HG03439 (cell line): ENCODE measurements at regions not wholly inside any gene's neighbourhood (a gene's known extent, or its start where the extent isn't known, plus 50 kb on each side); places are given as distances from the start of the nearest gene placed in this dataset.
"Not testable (repeated sequence)": the region's sequence is repeated elsewhere in the genome, so short reads cannot be mapped to it uniquely, and the experiment has no call there.

Source experiments
- ATAC-seq: cut with Tn5 transposase; IDR thresholded peaks from one replicate; pipeline ENCODE4 v1.9.1; 2021; ENCODE audit warnings: mild to moderate bottlenecking, moderate library complexity; ENCODE audit not compliant: unreplicated experiment

DNA sequence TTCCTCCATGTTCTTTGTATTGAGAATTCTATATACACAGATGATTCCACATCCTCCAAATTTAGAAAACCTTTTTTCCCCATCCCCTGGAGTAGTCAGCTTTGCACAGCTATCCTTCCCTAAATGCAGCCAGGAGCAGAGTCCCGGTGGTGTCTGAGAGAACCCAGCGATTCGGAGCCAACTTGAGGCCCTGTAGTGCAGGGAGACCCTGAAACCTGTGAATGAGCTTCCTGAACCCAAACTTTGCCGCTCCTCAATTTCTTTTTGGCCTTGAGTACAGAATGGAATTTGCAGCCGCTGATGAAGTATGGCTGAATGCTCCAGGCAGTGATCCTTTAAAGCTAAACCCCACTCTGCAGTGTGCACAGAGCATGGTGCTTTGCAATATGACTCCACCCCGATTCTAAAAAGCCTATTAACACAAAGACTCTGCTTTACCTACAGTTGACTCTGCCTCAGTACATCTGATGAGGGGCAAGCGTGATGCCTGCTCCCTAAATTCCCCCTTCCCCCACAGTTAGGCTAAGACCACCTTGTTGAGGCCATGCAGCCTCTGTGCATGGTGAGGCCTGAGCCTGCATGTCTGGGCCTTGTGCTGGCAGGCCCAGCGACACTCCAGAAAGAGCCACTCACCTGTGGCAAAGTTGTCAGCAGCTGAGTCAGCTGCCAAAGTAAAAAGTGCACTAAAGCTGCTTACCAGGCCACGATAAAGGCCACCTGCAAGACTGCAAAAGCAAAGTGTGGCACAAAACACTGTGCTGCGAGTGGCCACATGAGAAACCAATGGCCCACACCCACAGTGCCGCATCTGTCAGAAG, 82.1 kb downstream of the PLEKHG1 start:
- no peak for ATAC-seq

DNA sequence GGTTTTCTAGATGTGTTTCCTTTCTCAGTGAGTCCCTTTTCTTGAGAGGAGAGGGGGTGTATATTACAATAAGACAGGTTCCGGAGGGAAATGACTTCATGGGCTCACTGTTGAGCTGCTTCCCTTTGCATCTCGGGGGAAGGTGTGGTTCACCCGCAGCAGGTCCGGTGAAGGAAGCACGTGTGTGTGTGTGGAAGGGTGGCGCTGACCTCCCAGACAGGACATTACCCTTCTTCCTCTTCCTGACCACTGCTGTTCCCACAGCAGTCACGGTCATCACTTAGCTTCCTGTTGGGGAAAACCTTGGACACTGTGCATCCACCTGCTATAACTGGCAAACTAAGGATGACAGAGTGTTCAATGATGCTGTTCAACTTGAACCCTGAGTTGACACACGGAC, 83.6 kb downstream of the PLEKHG1 start:
- ATAC-seq: no peak

DNA sequence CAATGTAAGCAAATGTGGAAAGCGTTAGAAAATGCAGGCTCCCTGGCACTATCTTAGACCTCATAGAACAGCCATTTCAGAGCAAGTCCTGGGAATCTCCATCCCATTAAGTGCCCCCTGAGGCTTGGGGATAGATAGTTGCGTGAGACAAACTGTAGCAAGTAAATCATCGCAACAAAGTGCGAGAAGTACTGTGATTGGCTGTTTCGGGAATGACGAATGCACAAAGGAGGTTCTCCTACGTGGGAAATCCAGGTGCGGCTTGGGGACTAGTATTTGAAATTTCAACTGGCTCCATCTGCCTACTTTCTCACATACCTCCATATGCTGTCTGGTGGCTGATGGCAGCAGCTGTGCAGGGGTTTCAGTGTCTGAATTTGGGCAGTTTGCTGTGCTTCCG, 84.5 kb downstream of the PLEKHG1 start:
- no peak for ATAC-seq

DNA sequence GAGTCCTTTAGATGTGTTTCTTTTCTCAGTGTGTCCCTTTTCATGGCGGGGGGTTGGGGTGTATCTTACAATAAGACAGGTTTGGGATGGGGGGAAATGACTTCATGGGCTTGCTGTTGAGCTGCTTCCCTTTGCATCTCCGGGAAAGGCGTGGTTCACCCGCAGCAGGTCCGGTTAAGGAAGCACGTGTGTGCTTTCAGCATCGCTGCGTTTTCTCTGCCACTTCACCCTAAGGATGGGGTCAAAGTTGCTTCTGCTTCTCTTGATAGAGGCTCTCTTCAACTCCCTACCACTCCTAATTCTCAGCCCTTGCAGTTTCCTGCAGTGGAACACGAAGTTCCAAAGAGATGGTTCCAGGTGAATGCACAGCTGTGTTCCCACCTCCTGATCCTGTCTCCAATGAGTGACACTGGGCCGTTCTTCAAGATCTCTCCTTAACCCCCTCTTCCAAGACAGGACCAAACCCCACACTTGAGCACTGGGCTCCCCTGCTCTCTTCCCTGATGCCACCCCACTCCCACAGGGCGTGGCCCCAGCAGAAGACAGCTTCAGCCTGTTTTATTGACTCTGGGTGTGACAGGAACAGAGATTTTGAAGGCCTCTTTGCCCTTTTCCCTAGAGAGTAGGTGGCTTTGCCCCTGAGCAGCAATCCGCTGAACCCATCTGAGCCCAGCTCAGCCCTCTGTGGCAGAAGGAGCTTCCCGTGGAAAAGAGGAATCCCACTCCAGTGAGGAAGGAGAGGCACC, 85.2 kb downstream of the PLEKHG1 start:
- ATAC-seq: no peak

DNA sequence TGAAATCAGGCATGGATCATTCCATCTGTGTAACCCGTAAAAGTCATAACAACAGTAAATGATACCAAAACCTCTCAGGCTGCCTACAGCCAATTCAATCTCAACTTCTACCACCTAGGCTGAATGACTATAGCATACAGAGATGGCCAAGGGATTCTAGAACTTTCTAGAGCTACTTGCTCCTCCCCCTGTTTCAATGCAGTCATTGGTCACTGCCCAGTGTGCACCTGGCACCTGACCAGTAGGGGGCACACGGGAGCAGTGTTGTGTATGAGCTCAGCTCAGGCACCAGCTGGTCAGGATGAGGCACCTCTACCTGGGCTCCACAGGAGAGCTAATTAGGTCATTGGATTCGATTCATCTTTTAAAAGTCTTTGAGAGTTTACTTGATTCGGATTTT, 86.2 kb downstream of the PLEKHG1 start:
- ATAC-seq: peak; percentile 79

DNA sequence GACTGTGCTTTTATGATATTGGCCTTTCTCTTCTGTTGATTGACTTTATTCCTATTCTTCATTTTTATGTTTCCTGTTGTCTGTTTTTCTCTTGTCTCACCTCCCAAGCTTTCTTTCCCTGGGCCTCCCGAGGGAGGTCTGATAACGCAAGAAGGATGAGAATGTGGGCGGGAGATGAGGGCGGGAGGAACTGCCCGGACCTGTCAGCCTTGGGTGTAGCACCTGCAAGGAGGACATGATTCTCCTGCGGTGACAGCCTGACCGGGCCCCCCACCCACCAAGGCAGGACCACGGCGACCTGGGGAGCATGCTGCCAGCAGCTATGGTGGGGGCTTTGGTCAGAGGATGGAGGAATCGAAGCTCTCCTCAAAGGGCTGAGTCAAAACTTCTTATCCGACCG, 86.9 kb downstream of the PLEKHG1 start:
- no peak for ATAC-seq

DNA sequence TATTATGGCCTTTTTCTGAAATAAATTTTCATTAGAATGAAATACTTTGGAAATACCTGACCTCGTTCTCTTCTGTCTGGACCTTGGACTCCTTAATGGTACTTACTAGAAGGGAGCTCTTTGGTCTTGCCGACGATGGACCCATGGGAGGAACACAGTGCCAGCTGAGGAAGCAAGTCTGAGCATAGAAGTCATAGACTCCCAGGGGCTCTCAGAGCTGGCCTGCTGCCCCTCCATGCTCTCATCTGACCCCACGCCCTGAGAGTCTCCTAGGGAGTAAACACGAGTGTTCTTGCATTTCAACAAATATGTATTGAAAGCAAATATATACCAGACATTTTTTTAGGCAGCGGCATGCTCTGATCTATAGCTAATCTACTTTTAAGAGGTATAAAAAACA, 87.8 kb downstream of the PLEKHG1 start:
- ATAC-seq: no peak

DNA sequence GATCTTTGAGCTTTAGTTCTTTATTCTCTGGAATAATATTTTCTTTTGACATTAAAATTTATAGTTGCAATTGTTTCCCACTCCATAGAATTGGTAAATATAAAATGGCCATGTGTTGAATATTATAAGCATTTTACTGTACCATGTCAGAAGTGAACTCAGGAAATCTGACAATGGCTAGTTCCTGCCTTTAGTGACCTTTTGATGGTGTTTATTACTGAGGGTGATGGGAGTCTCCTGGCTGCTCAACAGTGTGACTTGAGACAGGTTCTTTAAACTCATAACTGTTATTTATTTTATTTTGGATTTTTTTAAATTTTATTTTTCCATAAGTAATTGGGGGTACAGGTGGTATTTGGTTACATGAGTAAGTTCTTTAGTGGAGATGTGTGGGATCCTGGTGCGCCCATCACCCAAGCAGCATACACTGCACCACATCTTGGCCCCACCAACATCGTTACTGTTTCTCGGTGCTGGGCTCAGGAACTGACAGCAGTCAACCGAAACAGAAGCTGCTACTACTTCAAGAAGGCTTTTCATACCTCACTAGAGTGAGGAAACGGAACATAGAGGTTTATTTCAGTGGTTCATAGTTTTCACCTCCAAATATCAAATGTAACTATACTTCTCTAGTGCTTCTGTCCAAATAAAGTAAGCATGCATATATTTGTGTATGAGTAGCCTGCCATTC, 90.4 kb downstream of the PLEKHG1 start:
- ATAC-seq: no peak

DNA sequence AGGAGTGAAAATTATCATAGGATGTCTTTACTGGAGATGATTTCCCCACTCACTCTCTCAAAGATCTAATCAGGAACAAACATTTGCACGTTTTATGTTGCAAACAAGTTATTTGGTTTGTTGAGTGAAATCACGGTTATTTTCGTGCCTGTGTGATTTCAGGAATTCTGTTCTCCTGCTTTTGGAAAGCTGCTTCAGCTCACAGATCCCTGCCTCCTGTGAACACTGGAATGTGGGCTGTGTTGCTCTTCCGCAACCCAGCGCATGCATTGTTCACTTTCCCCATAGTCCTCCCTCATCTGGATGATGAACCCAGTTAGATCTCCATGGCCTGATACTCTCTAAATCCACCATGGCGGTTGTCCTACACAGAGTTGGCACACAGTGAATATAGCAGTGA, 91.0 kb downstream of the PLEKHG1 start:
- no peak for ATAC-seq

DNA sequence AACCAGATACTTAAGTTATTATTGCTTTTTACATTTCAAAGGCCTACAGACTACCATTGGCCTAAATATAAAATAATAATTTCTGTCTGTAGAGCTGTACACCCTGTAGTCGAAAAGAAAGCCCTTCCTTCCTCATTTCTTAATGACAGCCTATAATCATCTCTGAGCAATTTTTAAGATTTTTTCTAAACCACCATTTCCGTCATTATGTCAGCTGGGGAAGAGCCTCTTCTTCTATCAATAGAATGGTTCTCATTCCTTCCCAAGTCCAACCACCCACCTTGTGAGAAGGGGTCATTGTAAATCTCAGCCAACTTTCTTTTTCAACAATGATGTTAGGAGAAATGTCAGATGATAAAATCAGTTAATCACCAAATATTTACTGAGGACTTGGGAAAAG, 91.8 kb downstream of the PLEKHG1 start:
- ATAC-seq: no peak

DNA sequence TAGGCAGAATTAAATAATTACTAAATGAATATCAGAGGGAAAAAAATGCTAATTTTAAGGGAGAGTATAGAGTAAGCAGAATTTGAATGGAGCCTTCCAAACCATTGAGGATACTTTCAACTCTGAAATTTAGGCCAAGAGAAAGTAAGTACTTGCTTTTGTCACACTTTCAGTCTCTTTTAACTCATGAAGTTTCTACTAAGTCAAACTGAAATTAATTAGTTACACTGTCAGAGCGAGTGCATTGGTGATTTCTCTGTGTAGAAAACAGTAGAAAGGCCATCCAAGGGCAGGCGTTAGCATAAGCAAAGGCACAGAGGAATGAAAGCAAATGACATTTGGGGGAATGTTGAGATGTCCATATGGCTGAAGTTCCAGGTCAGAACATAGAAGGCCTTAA, 92.9 kb downstream of the PLEKHG1 start:
- no peak for ATAC-seq

DNA sequence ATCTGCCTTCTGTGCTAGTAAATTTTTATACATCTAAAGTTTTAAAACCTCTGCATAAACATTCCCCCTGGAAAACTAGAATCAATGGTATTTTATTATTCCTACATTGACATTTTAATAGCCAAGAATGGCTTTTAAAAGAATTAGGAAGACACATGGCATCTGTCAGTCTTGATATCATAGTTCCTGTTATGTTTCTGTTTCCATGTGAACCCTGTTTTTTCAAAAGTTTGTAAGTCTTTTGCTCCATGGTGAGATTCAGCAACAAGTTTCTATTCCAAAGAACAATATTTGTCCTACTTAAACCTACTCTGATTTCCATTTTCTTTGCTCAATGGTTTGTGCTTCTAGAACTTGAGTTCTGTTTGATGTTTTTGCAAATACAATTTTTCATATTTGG, 95.2 kb downstream of the PLEKHG1 start:
- ATAC-seq: no peak

DNA sequence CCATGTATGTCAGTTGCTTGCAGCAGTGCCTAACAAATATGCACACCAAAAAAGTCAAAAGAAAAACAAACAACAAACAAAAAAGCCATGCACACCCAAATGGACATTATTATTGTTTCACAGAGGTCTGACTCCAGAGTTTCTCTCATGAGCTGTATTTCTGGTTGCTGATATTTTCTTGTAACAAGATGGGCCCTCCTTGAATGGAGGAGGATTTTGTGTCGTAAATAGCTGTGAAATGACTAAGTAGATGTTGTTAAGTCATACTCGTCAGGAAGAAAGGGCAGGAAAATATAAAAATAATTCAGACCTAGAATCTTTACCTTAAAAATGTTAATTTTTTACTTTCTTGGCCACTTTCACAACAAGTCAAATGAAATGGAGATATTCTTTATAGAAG, 96.0 kb downstream of the PLEKHG1 start:
- no peak for ATAC-seq

DNA sequence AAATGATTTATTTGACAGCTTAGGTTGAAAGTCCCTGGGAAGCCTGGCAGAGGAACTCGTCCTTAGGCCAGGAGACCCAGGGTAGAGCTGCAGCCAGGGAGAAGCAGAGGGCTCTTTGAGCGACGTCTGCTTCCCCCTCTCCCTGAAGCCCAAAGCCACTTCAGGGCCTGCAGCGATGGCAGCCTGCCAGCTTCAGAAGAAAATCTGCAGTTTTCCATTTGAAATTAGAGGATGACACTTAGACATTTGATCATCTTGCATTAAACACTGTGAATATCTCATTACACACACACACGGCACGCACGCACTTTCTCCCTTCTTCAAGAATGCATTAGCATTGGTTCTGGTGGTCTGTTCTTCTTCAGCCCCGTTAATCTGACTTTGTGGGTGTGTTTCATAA, 96.5 kb downstream of the PLEKHG1 start:
- no peak for ATAC-seq

DNA sequence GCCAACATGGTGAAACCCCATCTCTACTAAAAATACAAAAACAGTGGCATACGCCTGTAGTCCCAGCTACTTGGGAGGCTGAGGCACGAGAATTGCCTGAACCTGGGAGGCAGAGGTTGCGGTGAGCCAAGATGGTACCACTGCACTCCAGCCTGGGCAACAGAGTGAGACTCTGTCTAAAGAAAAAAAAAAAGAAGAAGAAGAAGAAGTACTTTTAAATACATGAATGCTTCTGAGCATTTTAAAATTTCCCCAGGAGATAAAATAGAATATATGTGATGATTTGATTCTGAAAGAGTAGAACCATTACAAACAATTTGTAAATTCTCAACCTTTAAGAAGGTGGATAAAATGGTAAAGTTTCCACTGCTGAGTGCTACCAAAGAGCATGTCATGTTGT, 97.2 kb downstream of the PLEKHG1 start:
- ATAC-seq: not testable (repeated sequence)

DNA sequence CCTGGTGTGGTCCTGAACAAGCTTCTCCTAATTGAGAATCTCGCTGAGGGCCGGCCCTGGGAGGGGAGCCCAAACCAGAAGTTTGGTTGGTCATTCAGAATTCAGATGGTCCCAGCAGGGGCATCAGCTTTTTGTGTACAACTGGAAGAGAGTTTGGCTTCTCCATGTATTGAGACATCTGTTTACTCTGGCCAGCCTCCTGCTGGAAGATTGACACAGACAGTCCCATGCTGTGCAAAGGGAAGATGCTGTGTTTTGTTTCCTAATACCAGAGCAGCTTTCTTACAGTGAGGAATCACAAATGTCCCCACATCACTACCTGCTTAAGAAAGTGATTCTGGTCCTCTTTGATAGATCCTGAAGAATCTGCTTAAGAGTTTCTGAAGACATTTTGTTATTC, 97.8 kb downstream of the PLEKHG1 start:
- ATAC-seq: no peak

DNA sequence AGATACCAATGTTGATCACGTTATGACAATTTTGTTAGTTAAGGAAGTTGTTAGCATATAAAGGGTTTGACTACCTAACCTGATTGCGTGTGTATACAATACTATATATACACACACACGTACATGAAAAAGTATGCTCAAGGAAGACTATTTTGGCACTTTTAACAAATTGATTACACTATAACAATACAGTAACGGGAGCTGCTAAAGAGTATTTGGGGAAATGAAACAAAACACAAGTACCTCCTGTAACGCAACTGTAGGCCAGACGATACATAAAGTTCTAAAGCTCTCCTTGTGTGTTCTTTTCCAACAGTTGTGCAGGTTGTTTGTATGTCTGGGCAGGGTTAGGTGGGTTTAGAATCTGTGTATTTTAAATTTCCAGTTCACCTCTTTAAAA, 98.7 kb downstream of the PLEKHG1 start:
- ATAC-seq: no peak

DNA sequence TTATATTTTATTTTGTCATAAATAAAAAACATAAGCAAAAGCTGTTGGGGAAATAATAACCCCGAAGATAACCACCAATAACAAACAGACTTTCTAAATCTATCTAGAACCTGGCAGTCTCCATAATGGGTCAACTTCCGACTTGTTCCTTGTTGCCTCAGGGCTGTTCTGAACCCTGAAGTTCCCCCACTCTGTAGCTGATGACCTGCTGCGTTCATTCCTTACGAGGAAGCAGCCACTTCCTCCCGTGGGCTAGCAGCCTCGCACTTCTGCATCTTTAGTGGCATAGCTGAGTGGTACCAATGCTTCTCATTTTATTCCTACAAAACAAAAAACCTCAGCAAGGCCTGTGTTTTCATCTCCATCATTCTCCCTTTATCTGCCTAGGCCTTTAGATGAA, 103.0 kb downstream of the PLEKHG1 start:
- no peak for ATAC-seq

DNA sequence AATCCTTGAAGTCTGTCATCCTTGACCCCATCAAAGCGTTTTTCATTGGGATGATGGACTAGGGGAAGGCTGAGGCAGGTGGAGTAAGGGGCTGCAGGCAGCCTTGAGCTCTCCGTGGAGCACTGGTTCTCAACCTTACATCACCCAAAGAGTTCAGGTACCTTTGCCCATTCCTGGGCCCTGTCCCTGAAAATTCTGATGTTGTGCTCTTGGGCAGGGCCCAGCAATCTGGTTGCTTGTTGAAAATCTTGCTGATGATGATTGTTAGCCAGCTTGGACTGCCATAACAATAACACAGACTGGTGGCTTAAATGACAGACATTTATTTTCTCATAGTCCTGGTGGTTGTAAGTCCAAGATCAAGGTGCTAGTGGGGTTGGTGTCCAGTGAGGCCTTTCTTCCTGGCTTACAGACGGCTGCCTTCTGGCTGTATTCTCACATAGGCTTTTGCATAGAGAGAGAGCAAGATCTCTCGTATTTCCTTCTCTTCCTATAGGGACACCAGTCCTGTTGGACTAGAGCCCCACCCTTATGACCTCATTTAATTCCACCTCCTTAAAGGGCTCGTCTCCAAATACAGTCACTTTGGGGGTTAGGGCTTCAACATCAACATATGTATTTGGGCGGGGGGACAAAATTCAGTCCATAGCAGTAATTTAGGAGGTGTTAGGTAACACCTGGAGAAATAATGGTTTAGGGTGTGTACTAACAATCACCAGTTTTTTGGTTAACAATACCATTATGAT, 104.9 kb downstream of the PLEKHG1 start:
- no peak for ATAC-seq

DNA sequence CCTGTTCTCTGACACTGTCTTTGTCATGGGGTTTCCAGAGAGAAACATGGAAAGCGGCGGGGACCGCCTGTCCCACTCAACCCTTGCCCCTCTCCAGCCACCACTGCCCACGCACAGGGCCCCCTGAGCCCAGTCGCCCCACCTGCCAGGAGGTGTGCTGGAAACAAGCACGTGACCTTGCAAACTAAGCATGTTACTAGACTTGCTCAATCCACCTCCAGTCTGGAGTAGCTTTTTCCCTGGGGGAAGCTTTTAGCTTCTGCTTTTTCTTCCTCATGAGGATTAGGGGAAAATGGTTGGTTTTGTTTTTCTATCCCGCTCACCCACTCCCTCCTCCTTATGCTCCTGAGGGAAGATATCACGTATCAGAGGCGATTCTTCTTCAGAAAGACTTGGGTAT, 105.7 kb downstream of the PLEKHG1 start:
- ATAC-seq: no peak

DNA sequence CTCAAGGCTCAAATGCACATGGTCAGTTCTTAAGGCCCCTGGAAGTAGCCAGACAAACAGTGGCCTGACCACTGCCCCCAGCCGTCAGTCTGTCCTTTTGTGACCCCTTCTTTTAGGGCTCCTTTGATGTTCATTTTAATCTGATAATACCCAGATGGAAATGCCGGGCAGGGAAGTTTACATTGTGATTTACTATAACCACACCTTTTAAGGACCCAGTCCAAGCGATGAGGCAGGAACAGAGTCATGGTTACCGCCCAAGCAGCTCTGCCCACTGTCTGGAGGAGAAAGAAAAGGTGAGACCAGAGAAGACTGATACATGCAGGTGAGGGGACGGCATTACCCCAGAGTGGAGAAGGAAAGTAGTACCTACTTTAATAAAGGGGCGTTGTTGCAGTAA, 110.6 kb downstream of the PLEKHG1 start:
- no peak for ATAC-seq
